OCI-M2 (cell line): ENCODE measurements at regions not wholly inside any gene's neighbourhood (a gene's known extent, or its start where the extent isn't known, plus 50 kb on each side); places are given as distances from the start of the nearest gene placed in this dataset.
A peak's percentile ranks its signal among the peaks of the same experiment; 100 is the strongest.

Experiments
- DNase-seq: peaks from one replicate; lab custom pipeline; 2025; ENCODE audit not compliant: unreplicated experiment; lab: John Stamatoyannopoulos, UW

GRCh38 chr2:126990200-126990599, 91.5 kb downstream of the TEX51 start:
- no peak for DNase-seq

GRCh38 chr2:126990605-126991532, 92.2 kb downstream of the TEX51 start:
- peak; percentile 5 for DNase-seq

- peak; percentile 52 for DNase-seq
Measured at GRCh38 chr2:126994340-126994777, 95.7 kb downstream of the TEX51 start.

GRCh38 chr2:126995621-126996377, 97.1 kb downstream of the TEX51 start:
- DNase-seq: no peak

GRCh38 chr2:126996378-126996699, 97.6 kb downstream of the TEX51 start:
- no peak for DNase-seq
